Mesendoderm (in vitro differentiated cells): ENCODE measurements at regions not wholly inside any gene's neighbourhood (a gene's known extent, or its start where the extent isn't known, plus 50 kb on each side); places are given as distances from the start of the nearest gene placed in this dataset.

ENCODE experiments used
- DNase-seq: peaks from one replicate; pipeline ENCODE4 v3.0.0; 2013
- H2AK5ac ChIP-seq: 2 replicates; pipeline ENCODE4 v1.6.1; 2013; ENCODE audit warnings: low read length, inconsistent platforms
- H2BK120ac ChIP-seq: 2 replicates; pipeline ENCODE4 v1.6.1; 2013; ENCODE audit warnings: low read depth, mild to moderate bottlenecking, low read length, moderate library complexity, mixed read lengths
- H2BK15ac ChIP-seq: replicated peaks from 2 replicates; pipeline ENCODE4 v1.6.1; 2013; ENCODE audit warnings: low read depth, mild to moderate bottlenecking, moderate library complexity
- H2BK5ac ChIP-seq: 2 replicates; pipeline ENCODE4 v1.6.1; 2013; ENCODE audit warnings: low read length, inconsistent platforms
- H3K18ac ChIP-seq: 2 replicates; pipeline ENCODE4 v1.6.1; 2013; ENCODE audit warnings: mild to moderate bottlenecking, low read length, mixed read lengths
- H3K23ac ChIP-seq: one replicate; pipeline ENCODE4 v1.6.1; 2013; ENCODE audit warnings: low read length
- H3K27ac ChIP-seq: 2 replicates; pipeline ENCODE4 v1.5.1; 2013; ENCODE audit warnings: low read depth, mild to moderate bottlenecking, inconsistent platforms, low read length, moderate library complexity
- H3K27me3 ChIP-seq: 2 replicates; pipeline ENCODE4 v1.6.1; 2013; ENCODE audit warnings: low read length, control low read depth, mild to moderate bottlenecking, inconsistent platforms; ENCODE audit not compliant: insufficient read depth, poor library complexity
- H3K36me3 ChIP-seq: 2 replicates; pipeline ENCODE4 v1.6.1; 2013; ENCODE audit warnings: low read length, inconsistent platforms; ENCODE audit not compliant: control insufficient read depth, insufficient read depth
- H3K4ac ChIP-seq: one replicate; pipeline ENCODE4 v1.6.1; 2013; ENCODE audit warnings: low read depth, mild to moderate bottlenecking, low read length, moderate library complexity
- H3K4me1 ChIP-seq: 2 replicates; pipeline ENCODE4 v1.6.1; 2013; ENCODE audit warnings: low read depth, low read length, inconsistent platforms; ENCODE audit not compliant: control insufficient read depth
- H3K4me2 ChIP-seq: 2 replicates; pipeline ENCODE4 v1.6.1; 2013; ENCODE audit warnings: low read length
- H3K4me3 ChIP-seq: 2 replicates; pipeline ENCODE4 v1.5.1; 2013; ENCODE audit warnings: mild to moderate bottlenecking, low read length
- H3K56ac ChIP-seq: one replicate; pipeline ENCODE4 v1.6.1; 2013; ENCODE audit warnings: low read length
- H3K79me1 ChIP-seq: 2 replicates; pipeline ENCODE4 v1.6.1; 2013; ENCODE audit warnings: low read length, inconsistent platforms
- H3K79me2 ChIP-seq: 2 replicates; pipeline ENCODE4 v1.6.1; 2013; ENCODE audit warnings: mild to moderate bottlenecking, low read length; ENCODE audit not compliant: control insufficient read depth, insufficient read depth
- H3K9ac ChIP-seq: 2 replicates; pipeline ENCODE4 v1.6.1; 2013; ENCODE audit warnings: low read length, inconsistent platforms
- H4K5ac ChIP-seq: one replicate; pipeline ENCODE4 v1.6.1; 2013; ENCODE audit warnings: low read length
- H4K8ac ChIP-seq: one replicate; pipeline ENCODE4 v1.6.1; 2013; ENCODE audit warnings: low read depth, mild to moderate bottlenecking, control low read depth, low read length, moderate library complexity
- WGBS: extraction: QIAGEN DNeasy Blood & Tissue Kit; methylation state at CpG from one replicate; pipeline ENCODE4 v1.1.7; 2013; ENCODE audit warnings: low lambda C conversion rate, missing lambda C conversion rate; ENCODE audit not compliant: insufficient coverage; ENCODE audit errors: extremely low coverage; 5-methylcytosine and 5-hydroxymethylcytosine counted together

DNA sequence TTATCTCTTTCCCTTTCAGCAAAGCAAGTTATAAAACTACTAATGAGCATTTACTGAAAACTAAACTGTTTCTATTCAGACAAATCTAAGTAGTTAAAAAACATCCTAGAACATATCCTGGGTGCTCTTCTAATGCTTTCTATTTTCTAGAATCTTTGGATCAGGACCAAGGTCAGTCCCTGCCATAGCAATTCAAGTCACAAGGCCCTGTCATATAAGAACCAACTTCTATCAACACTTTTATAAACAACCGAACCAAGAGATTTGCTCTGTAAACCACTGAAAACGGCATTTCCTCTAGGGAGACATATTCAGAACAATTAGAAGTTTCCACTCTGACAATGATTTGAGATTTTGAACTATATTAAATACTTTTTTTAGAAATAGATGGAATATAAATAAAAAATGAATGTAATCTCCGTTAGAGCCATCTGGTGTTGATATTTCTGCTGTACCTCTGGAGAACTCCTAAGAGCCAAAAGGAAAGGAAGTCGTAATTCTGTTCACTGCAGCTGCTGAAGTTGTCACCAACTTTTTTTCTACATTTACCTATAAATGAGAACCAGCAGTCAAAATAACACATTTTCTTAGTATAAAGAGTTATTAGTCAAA is 51.4 kb upstream of the LGSN start:
- Histone ChIP-seq H3K36me3 (no peaks in the 10 kb centered on the region), H2BK15ac (no peak overlapping the region), H3K9ac (no peak overlapping the region), H3K27me3 (no peaks in the 10 kb centered on the region), H3K18ac (no peak overlapping the region), H3K4me1 (no peaks in the 10 kb centered on the region), H2BK5ac (no peak overlapping the region), H3K79me1 (no peaks in the 10 kb centered on the region), H2BK120ac (no peak overlapping the region), H3K56ac (no peak overlapping the region), H3K23ac (no peak overlapping the region), H3K4me2 (no peak overlapping the region), H2AK5ac (no peak overlapping the region), H3K27ac (no peak overlapping the region), H3K79me2 (no peaks in the 10 kb centered on the region), H4K8ac (no peak overlapping the region), H4K5ac (no peak overlapping the region), H3K4ac (no peak overlapping the region), H3K4me3 (no peak overlapping the region)
- no peak for DNase-seq
- WGBS = no CpG with 5 or more reads among the region's 4 CpGs

- Histone ChIP-seq H2BK5ac (no peak overlapping the region), H3K4me3 (no peak overlapping the region), H3K4me2 (no peak overlapping the region), H3K9ac (no peak overlapping the region), H3K79me2 (no peaks in the 10 kb centered on the region), H2AK5ac (no peak overlapping the region), H3K23ac (no peak overlapping the region), H4K8ac (no peak overlapping the region), H3K36me3 (no peaks in the 10 kb centered on the region), H3K27ac (no peak overlapping the region), H3K18ac (no peak overlapping the region), H4K5ac (no peak overlapping the region), H3K56ac (no peak overlapping the region), H3K4ac (no peak overlapping the region), H3K27me3 (no peaks in the 10 kb centered on the region), H2BK15ac (no peak overlapping the region), H2BK120ac (no peak overlapping the region), H3K4me1 (no peaks in the 10 kb centered on the region), H3K79me1 (no peaks in the 10 kb centered on the region)
- WGBS = no CpG with 5 or more reads among the region's 3 CpGs
- DNase-seq = peak; percentile 27
Observed at GRCh38 chr6:63372951-63373533, 53.3 kb upstream of the LGSN start.

DNA sequence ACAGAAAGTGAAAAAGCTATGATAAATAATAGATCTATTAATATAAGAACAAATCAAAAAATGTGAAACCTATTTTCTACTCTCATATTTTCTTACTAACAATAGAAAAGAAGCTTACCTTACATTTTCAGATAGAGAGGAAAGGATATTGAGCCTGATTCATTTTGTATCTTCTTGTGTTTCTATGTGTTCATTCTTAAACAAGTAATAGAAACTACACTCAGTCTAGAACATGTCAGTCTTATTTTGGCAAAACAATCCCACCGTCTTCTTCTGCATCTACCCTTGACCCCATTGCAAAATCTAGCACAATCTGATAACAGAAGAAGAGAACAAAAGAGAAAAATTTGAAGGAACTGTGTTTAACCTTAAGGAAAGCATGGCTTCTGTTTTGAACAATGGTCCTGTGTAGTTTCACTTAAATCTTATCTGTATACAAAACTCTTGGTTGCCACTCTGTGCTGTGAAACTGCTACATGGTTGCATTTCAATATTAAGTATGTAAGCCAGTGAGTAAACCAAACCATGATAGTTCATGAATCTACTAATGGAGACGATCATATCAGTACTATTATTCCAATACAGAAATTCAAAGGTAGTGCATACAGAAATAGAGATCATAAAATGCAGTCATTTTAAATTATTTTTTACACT is 69.5 kb upstream of the LGSN start:
- Histone ChIP-seq H2BK5ac (no peak overlapping the region), H3K9ac (no peak overlapping the region), H3K4me2 (no peak overlapping the region), H3K18ac (no peak overlapping the region), H3K4me3 (no peak overlapping the region), H3K4me1 (no peaks in the 10 kb centered on the region), H3K79me1 (no peaks in the 10 kb centered on the region), H3K27ac (no peak overlapping the region), H3K79me2 (no peaks in the 10 kb centered on the region), H3K4ac (no peak overlapping the region), H3K36me3 (no peaks in the 10 kb centered on the region), H2BK120ac (no peak overlapping the region), H2BK15ac (no peak overlapping the region), H3K56ac (no peak overlapping the region), H4K5ac (no peak overlapping the region), H2AK5ac (no peak overlapping the region), H3K23ac (no peak overlapping the region), H4K8ac (no peak overlapping the region), H3K27me3 (no peaks in the 10 kb centered on the region)
- no CpG with 5 or more reads among the region's 2 CpGs for WGBS
- DNase-seq = no peak

DNA sequence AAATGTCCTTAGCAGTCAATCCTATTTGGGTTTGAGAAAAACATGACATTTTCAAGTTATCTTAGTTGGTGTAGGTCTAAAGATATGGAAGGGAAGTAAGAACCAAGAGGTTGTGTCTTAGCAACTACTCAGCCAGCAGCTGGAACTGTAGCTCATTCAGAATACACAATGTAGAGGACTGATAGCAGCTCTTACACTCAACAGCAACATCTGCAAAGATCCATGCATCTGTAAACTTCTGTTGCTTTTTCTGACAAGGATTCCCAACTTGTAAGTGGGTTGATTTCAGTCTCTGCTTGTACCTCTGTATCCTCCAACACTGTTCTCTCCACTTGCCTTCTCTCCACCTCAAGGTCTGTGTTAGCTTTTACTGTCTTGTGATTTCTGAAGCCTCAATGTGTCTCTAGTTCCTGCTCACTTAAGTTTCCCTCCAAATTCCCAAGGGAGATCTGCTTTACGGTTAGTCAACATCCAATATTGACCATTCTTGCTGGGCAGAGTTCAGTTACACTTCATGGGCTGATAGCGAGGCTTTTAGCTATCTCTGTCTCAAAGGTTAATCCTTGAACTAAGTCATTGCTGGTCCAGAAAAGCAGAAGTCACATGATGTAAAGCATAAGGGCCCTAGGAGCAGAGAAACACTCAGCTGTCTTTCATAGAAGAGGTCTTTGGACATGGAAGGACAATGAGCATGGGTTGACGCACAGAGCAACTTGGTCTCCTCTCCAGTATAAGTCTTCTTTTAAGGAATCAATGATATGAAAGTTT is 71.6 kb upstream of the LGSN start:
- no peak overlapping the region for H3K4ac ChIP-seq
- H3K79me2 ChIP-seq = no peaks in the 10 kb centered on the region
- H3K36me3 ChIP-seq = no peaks in the 10 kb centered on the region
- no peak overlapping the region for H2BK5ac ChIP-seq
- no peak overlapping the region for H3K56ac ChIP-seq
- H4K8ac ChIP-seq = no peak overlapping the region
- H4K5ac ChIP-seq = no peak overlapping the region
- no peak overlapping the region for H2BK15ac ChIP-seq
- no peaks in the 10 kb centered on the region for H3K79me1 ChIP-seq
- H3K4me3 ChIP-seq = no peak overlapping the region
- H2BK120ac ChIP-seq = no peak overlapping the region
- H3K4me1 ChIP-seq = no peaks in the 10 kb centered on the region
- no peak overlapping the region for H2AK5ac ChIP-seq
- H3K4me2 ChIP-seq = no peak overlapping the region
- WGBS = no CpG with 5 or more reads among the region's 3 CpGs
- DNase-seq = peak; percentile 10
- no peak overlapping the region for H3K18ac ChIP-seq
- H3K27me3 ChIP-seq = no peaks in the 10 kb centered on the region
- no peak overlapping the region for H3K9ac ChIP-seq
- no peak overlapping the region for H3K23ac ChIP-seq
- no peak overlapping the region for H3K27ac ChIP-seq

DNA sequence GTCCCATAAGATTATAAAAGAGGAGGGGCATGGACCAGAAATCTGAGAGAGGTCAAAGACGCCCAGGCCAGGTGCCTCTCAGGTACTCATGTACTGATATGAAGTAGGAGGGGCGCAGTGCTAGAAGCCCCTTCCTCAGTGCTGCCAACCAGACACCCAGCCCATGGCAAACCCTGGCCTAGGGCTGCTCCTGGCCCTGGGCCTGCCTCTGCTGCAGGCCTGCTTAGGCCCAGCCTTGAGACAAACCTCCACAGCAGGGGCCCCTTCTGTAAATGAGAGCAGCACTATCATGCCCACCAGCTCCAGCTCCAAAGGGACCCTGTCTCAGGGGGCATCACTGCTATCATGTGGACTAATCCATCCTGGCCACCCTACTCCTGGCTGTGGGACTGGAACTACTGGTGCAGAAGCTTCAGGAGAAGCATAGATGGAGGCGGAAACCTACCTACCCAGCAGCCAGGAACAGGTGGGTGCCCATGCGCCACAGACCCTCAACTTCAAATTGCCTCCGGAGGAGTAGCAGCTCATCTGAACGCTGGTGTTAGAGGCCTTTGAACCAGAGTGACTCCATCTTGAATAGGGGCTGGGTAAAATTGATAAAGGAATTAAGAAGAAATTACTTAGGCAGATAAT is 72.4 kb upstream of the LGSN start:
- Histone ChIP-seq H3K27me3 (no peaks in the 10 kb centered on the region), H3K36me3 (no peaks in the 10 kb centered on the region), H4K5ac (no peak overlapping the region), H3K9ac (no peak overlapping the region), H3K79me1 (no peaks in the 10 kb centered on the region), H3K4ac (no peak overlapping the region), H3K79me2 (no peaks in the 10 kb centered on the region), H2BK15ac (no peak overlapping the region), H2AK5ac (no peak overlapping the region), H3K4me2 (no peak overlapping the region), H3K27ac (no peak overlapping the region), H4K8ac (no peak overlapping the region), H3K23ac (no peak overlapping the region), H3K18ac (no peak overlapping the region), H2BK120ac (no peak overlapping the region), H3K56ac (no peak overlapping the region), H2BK5ac (no peak overlapping the region), H3K4me3 (no peak overlapping the region), H3K4me1 (no peaks in the 10 kb centered on the region)
- no peak for DNase-seq
- no CpG with 5 or more reads among the region's 6 CpGs for WGBS
